GM19438 (cell line): ENCODE measurements at regions not wholly inside any gene's neighbourhood (a gene's known extent, or its start where the extent isn't known, plus 50 kb on each side); places are given as distances from the start of the nearest gene placed in this dataset.

ENCODE experiments used
- ATAC-seq: cut with Tn5 transposase; IDR thresholded peaks from one replicate; pipeline ENCODE4 v1.9.1; 2021; ENCODE audit warnings: low read depth; ENCODE audit not compliant: unreplicated experiment

DNA sequence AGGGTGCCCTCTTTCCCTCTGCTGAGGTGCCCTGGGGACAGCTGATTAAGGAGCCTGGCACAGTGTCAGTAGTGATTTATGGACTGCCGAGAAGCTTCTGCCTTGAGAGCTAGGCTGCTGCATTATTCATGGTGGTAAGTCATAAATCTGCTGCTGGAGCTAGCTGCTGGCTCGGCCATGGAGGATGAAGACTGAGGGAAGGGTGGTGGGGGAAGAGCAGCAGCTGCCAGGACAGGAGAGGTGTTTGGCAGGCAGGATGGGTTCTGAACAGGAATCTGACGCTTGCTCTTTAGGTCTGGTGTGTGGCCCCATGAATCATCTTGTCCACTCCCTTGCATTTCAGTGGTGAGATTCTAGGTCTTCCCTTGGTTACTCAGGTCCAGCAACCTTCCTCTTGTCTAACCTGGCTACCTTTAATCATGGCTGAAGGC is 296.3 kb downstream of the DYSF start:
- no peak for ATAC-seq

DNA sequence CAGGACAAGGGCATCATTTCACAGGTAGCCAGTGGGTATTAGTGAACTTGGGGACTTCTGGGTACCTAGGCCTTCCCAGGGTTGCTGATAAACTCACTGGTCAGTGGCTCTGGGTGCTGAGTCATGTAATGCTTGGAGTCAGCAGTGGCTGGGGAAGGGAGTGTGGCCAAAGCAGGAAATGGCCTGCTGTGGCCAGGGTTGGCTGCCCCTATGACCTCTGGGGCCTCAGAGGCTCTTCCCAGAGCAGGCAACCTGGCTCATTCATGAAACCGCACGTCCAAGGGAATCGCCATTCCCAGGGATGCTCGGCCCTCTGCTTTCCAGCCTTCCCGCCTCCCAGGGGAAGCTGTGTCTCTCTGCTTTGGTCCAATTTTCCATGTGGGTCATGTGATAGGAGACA is 294.9 kb downstream of the DYSF start:
- ATAC-seq: no peak

DNA sequence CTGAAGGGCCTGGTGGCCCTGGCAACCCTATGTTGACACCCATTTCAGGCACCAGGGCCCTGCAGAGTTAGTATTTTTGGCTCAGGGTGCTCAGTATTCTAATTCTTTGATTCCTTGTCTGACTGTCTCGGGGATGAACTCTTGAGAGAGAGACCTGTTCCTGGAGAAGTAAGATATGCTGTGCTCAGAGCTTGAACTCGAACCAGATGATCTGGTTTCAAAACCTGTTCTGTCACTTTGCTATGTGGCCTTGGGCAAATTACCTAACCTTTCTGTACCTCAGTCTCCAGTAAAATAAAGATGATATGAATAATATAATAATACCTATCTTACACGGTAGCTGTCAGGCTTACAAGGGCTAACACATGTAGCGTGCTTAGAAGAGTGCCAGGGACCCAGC is 294.2 kb downstream of the DYSF start:
- ATAC-seq: no peak

DNA sequence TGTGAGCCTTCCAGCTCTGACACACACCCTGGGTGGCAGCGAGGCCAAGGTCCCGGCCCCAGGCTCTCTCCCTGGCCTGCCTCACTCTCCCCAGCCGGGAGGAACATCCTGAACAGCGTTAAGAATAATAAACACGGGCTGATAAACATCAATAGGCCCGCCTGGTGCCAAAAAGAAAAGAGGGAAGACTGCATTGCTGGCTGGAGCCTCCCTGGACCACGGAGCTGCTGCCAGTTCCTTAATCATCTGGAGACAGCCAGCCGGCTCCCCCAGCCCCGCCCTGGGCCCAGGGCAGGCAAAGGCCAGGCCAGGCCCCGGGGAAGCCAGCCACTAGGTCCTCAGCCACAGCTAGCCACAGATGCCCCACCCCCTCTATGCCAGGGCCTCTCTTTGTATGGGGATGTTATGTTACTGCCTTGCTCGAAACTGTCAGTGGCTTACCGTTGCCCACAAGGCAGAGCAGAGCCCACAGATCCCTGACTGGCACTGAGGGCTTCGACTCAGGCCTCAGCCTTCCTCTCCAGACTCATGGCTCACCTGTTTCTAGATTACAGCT is 293.7 kb downstream of the DYSF start:
- ATAC-seq: no peak

DNA sequence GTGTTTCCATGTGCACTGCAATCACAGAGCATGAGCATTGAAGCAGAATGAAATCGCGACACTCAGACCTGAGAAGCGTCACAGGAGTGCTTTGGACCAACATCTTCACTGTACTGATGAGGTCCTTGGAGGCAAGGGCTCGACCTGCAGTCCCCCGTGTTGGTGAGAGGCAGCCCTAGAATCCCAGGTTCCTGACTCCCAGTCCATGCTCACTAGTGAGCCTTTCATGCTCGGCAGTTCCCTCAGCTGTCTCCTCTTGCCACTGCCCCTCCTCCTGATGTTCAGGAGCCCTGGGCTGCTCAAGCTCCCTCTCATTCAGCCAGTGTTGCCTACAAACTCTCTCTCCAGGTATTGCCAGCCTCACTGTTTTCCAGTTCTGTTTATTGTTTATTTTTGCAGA is 291.4 kb downstream of the DYSF start:
- no peak for ATAC-seq

DNA sequence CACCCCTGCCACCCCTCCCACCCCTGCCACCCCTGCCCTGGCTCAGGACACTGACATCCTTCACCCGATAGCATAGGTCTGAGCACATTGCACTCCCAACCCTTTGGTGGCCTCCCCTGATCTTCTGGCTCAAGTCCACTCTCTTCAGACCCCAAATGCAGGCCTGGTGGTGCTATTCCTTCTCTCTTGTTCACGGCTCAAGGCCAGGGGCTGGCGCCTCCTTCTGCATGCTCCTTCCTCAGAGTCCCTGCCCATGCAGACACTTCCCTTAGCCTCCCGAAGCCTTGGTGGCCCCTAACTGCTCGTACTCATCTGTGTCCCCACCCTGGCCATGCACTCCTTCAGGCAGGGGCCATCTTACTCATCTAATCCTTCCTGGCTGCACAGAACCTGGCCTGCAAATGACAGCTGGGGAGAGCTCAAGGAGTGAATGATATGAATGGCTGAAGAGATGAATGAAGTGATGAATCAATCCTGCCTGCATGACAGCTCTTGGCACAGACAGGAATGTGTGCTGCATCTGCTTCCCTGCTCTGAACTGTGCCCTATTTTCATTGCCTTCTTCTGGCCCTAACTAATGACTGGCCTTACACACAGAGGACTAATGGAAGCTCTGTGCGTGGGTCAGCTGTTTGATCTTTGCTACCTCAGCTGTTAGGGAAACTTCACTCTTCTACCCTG is 290.8 kb downstream of the DYSF start:
- ATAC-seq: no peak

DNA sequence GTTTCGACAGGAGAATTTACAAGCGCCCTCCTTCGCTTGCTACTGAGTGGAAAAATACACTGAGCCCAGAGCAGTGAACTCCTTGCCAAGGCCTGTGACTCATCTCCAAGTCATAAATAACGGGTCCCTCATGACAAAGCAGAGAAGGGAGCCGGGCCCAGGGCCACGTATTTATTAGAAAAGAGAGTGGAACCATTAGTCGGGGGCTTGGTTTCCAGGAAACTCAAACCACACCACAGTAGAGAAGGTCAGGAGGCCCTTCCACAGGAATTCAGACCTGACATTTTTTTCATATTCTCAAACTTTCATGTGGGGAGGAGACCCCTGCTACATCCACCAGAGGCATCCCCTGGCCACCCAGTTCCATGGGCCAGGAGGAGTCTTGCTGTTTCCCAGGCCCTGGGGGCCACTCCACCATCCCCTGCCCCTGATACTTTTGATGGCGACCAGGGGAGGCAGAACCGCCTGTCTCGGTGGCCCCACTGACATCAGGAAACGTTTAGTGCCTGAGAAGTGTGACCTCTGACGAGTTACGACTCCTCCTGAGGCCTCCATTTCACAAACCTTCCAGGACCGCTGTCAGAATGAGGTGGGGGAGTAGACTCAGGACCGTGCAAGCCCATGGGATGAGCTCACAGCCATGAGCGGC is 289.7 kb downstream of the DYSF start:
- ATAC-seq: no peak

DNA sequence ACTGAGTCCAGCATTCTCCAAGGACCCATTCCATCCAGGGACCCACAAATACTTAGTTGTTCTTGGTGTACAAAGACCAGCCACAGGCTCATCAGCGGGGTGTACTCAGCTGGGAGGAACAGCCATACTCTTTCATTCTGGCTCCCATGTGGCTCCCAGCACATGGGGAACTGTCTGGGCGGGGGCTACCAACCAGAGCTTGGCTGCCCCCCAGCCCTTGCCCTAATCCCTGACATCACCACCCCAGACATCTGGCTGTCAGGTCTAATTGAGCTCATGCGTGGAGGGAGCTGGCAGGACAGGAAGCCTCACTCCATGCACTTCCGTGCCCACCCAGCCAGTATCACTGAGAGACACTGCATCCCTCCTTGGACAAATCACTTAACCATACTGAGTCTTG is 283.6 kb downstream of the DYSF start:
- no peak for ATAC-seq

DNA sequence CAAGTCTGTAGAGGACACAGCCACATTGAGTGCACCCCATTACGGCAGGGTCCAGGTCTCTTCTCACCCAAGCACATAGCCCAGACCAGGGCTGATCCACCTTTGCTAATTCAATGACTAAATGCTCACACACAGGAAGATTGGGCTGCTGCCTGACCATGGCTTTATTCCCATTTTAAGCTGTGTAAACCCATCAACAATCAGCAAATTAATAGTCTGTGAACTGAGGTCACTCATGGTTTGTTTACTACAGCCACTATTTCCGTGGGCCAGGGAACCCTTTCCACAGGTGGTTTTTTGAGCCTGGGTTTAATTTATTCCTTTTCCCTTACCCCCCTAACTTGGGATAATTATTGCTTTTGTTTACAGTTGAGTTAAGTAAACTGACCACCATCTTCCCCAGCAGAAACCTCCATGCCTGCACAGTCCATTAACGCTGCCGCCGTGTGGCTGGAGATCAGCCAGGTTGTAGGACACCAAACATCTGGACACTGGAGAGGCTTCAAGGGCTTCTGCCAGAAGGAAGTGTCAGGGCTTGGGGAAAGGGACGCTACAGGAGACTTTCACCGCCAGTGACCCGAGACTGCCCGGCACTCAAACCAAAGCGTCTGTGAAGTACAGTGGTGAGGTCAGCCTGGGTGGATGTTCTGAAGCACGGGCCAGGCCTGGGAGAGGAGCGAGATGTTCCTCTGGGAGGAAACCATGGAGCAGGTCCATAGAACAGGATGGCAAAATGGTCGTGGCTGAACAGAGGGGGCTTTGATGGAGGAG is 282.9 kb downstream of the DYSF start:
- no peak for ATAC-seq
